Peyer's patch (tissue), 4 donors: ENCODE measurements at regions not wholly inside any gene's neighbourhood (a gene's known extent, or its start where the extent isn't known, plus 50 kb on each side); places are given as distances from the start of the nearest gene placed in this dataset.

ENCODE experiments used
- POLR2A ChIP-seq, 2 donors: fragments of 450-650 bp; IDR thresholded peaks; one replicate each; pipeline ENCODE4 v1.5.1; 2017; ENCODE audit warnings: antibody characterized with exemption in 2 of 2, mild to moderate bottlenecking in 2 of 2, moderate library complexity in 2 of 2
- TF ChIP-seq, protein P1 (sequence below), 6 experiments: fragments of 450-650 bp in 4 of 6; fragments of 200-600 bp in 2 of 6; sonication (generic) in 1 of 6; IDR thresholded peaks; one replicate each; pipeline ENCODE4 v1.5.1; 2017 to 2019; ENCODE audit warnings: antibody characterized with exemption in 6 of 6, mild to moderate bottlenecking in 3 of 6, moderate library complexity in 1 of 6

DNA sequence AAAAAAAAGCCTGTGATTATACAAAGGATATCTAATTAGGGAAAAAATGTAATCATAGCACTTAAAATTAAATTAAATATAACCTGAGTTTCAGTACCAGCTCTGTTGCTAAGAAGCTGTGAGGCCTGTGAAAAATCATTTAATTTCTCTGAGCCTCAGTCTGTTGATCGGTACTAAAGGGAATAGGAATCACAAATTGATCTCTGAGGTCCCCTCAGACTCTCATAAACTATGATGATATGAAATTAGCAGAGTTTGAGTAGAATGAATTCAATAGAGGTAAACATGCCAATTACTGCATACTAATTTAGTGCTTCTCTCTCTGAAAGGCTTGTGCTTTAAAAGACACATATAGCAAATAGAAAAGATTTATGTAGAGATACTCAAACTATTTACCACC lies 416.8 kb upstream of the NCAM2 start:
- TF ChIP-seq, protein P1, sequence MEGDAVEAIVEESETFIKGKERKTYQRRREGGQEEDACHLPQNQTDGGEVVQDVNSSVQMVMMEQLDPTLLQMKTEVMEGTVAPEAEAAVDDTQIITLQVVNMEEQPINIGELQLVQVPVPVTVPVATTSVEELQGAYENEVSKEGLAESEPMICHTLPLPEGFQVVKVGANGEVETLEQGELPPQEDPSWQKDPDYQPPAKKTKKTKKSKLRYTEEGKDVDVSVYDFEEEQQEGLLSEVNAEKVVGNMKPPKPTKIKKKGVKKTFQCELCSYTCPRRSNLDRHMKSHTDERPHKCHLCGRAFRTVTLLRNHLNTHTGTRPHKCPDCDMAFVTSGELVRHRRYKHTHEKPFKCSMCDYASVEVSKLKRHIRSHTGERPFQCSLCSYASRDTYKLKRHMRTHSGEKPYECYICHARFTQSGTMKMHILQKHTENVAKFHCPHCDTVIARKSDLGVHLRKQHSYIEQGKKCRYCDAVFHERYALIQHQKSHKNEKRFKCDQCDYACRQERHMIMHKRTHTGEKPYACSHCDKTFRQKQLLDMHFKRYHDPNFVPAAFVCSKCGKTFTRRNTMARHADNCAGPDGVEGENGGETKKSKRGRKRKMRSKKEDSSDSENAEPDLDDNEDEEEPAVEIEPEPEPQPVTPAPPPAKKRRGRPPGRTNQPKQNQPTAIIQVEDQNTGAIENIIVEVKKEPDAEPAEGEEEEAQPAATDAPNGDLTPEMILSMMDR (IDR thresholded peaks at IDR 0.05) = no peak
- no peak for TF ChIP-seq POLR2A (IDR thresholded peaks at IDR 0.05)
